ENCODE measurements at regions not wholly inside any gene's neighbourhood (a gene's known extent, or its start where the extent isn't known, plus 50 kb on each side); places are given as distances from the start of the nearest gene placed in this dataset.

GRCh38 chr5:163790497-163790896 is 285.1 kb downstream of the MAT2B start:
- CTCF ChIA-PET (ENCODE audit: unreplicated experiment), result no interaction called here
- no TSS peak for BruUV-seq (replicated peaks)

GRCh38 chr5:163794993-163795392 is 289.6 kb downstream of the MAT2B start:
- POLR2A ChIA-PET, result no interaction called here
- no peak for DNase-seq (ENCODE audit: low spot score)

More at GRCh38 chr5:163790497-163790896, 285.1 kb downstream of the MAT2B start:
- Histone ChIP-seq H3K36me3 (ENCODE audit: insufficient read depth, low read length) (no peaks in the 10 kb centered on the region), H4K20me1 (ENCODE audit: insufficient read depth, low read length) (no peaks in the 10 kb centered on the region), H3K4me1 (ENCODE audit: insufficient read depth, low read length, poor library complexity, severe bottlenecking) (no peaks in the 10 kb centered on the region), H2AFZ (ENCODE audit: low read length) (no peak overlapping the region), H3K79me2 (ENCODE audit: insufficient read depth, low read depth, low read length) (no peaks in the 10 kb centered on the region), H3K4me3 (ENCODE audit: low read depth, low read length, poor library complexity, severe bottlenecking) (no peak overlapping the region), H3K9me3 (ENCODE audit: low read length) (no peaks in the 10 kb centered on the region), H3K27ac (ENCODE audit: low read depth, low read length, poor library complexity, severe bottlenecking) (no peak overlapping the region), H3K9me2 (ENCODE audit: insufficient read depth, low read length) (no peaks in the 10 kb centered on the region), H3K4me2 (ENCODE audit: low read length) (no peak overlapping the region)
- intact Hi-C loops (cut with micrococcal nuclease; ENCODE audit: unreplicated experiment), result no loop called here
- TF ChIP-seq EZH2phosphoT487 (IDR thresholded peaks at IDR 0.05; ENCODE audit: borderline replicate concordance, low read depth, low read length) (no peak), CTCF (conservative IDR thresholded peaks at IDR 0.05; ENCODE audit: low read length) (no peak)
- DNase-seq (ENCODE audit: low spot score), result no peak
- POLR2A ChIA-PET, result no interaction called here

GRCh38 chr5:163807781-163808180 is 302.4 kb downstream of the MAT2B start:
- Histone ChIP-seq H2AFZ (ENCODE audit: low read length) (no peak overlapping the region), H3K9me3 (ENCODE audit: low read length) (no peaks in the 10 kb centered on the region), H3K9me2 (ENCODE audit: insufficient read depth, low read length) (no peaks in the 10 kb centered on the region), H4K20me1 (ENCODE audit: insufficient read depth, low read length) (no peaks in the 10 kb centered on the region), H3K79me2 (ENCODE audit: insufficient read depth, low read depth, low read length) (no peaks in the 10 kb centered on the region), H3K4me3 (ENCODE audit: low read depth, low read length, poor library complexity, severe bottlenecking) (no peak overlapping the region), H3K27ac (ENCODE audit: low read depth, low read length, poor library complexity, severe bottlenecking) (no peak overlapping the region), H3K4me2 (ENCODE audit: low read length) (no peak overlapping the region), H3K36me3 (ENCODE audit: insufficient read depth, low read length) (no peaks in the 10 kb centered on the region), H3K4me1 (ENCODE audit: insufficient read depth, low read length, poor library complexity, severe bottlenecking) (no peaks in the 10 kb centered on the region)
- DNase-seq (ENCODE audit: low spot score), result no peak
- BruUV-seq (replicated peaks), result no TSS peak
- ChIA-PET CTCF (ENCODE audit: unreplicated experiment) (no interaction called here), POLR2A (interaction anchor here (1.2 kb wide), 1 partner anchor 172 kb away, joined by 3 read pairs; no protein-coding TSS in a partner anchor)
- no peak for TF ChIP-seq CTCF (conservative IDR thresholded peaks at IDR 0.05; ENCODE audit: low read length)
- TF ChIP-seq EZH2phosphoT487 (IDR thresholded peaks at IDR 0.05; ENCODE audit: borderline replicate concordance, low read depth, low read length), result no peak
- intact Hi-C loops (cut with micrococcal nuclease; ENCODE audit: unreplicated experiment), result no loop called here

More at GRCh38 chr5:163794993-163795392, 289.6 kb downstream of the MAT2B start:
- no peak overlapping the region for H3K4me2 ChIP-seq (ENCODE audit: low read length)
- no peaks in the 10 kb centered on the region for H3K9me2 ChIP-seq (ENCODE audit: insufficient read depth, low read length)
- H2AFZ ChIP-seq (ENCODE audit: low read length), result no peak overlapping the region
- intact Hi-C loops (cut with micrococcal nuclease; ENCODE audit: unreplicated experiment), result no loop called here
- no peak overlapping the region for H3K27ac ChIP-seq (ENCODE audit: low read depth, low read length, poor library complexity, severe bottlenecking)
- H3K4me3 ChIP-seq (ENCODE audit: low read depth, low read length, poor library complexity, severe bottlenecking), result no peak overlapping the region
- no peaks in the 10 kb centered on the region for H3K4me1 ChIP-seq (ENCODE audit: insufficient read depth, low read length, poor library complexity, severe bottlenecking)
- no TSS peak for BruUV-seq (replicated peaks)
- TF ChIP-seq EZH2phosphoT487 (IDR thresholded peaks at IDR 0.05; ENCODE audit: borderline replicate concordance, low read depth, low read length), result no peak
- TF ChIP-seq CTCF (conservative IDR thresholded peaks at IDR 0.05; ENCODE audit: low read length), result no peak
- H3K36me3 ChIP-seq (ENCODE audit: insufficient read depth, low read length), result no peaks in the 10 kb centered on the region
- H3K79me2 ChIP-seq (ENCODE audit: insufficient read depth, low read depth, low read length), result no peaks in the 10 kb centered on the region
- CTCF ChIA-PET (ENCODE audit: unreplicated experiment), result no interaction called here
- no peaks in the 10 kb centered on the region for H3K9me3 ChIP-seq (ENCODE audit: low read length)
- no peaks in the 10 kb centered on the region for H4K20me1 ChIP-seq (ENCODE audit: insufficient read depth, low read length)
